ENCODE measurements at regions not wholly inside any gene's neighbourhood (a gene's known extent, or its start where the extent isn't known, plus 50 kb on each side); places are given as distances from the start of the nearest gene placed in this dataset.

- Histone ChIP-seq H3K9me3 (ENCODE audit: control insufficient read depth, insufficient read depth, low read depth, low read length) (no peaks in the 10 kb centered on the region), H3K27me3 (ENCODE audit: control insufficient read depth, insufficient read depth, low read length) (no peaks in the 10 kb centered on the region), H4K20me1 (ENCODE audit: control insufficient read depth, extremely low read depth, insufficient read depth, low read length) (no peaks in the 10 kb centered on the region), H3K4me1 (ENCODE audit: control insufficient read depth, extremely low read depth, insufficient read depth, low read length) (no peaks in the 10 kb centered on the region), H3K4me2 (ENCODE audit: extremely low read depth, insufficient read depth, low read length) (no peak overlapping the region), H3K9ac (ENCODE audit: insufficient read depth, low read length) (no peak overlapping the region), H3K79me2 (ENCODE audit: control insufficient read depth, insufficient read depth, low read length) (no peaks in the 10 kb centered on the region), H3K4me3 (replicated peaks in 1 of 4; ENCODE audit: control extremely low read depth in 1 of 4, insufficient read depth in 1 of 4, low read depth in 3 of 4, low read length in 4 of 4) (no peak overlapping the region), H2AFZ (ENCODE audit: low read length) (no peak overlapping the region), H3K27ac (ENCODE audit: insufficient read depth, low read length) (no peak overlapping the region), H3K36me3 (ENCODE audit: control insufficient read depth, insufficient read depth, low read length) (no peaks in the 10 kb centered on the region)
- TF ChIP-seq CTCF (conservative IDR thresholded peaks at IDR 0.05 in 1 of 2, IDR thresholded peaks at IDR 0.05 in 1 of 2; ENCODE audit: low read depth in 1 of 2, low read length in 2 of 2) (no peak), EZH2 (IDR thresholded peaks at IDR 0.05; ENCODE audit: low read length, missing control alignments) (no peak)
- DNase-seq (ENCODE audit: low read depth in 2 of 2) = no peak
Measured at GRCh38 chr15:54960266-54960665, 236.5 kb downstream of the RSL24D1 start.

GRCh38 chr15:54941417-54941816, 255.3 kb downstream of the RSL24D1 start:
- no peak for DNase-seq (ENCODE audit: low read depth in 2 of 2)
- Histone ChIP-seq H3K9me3 (ENCODE audit: control insufficient read depth, insufficient read depth, low read depth, low read length) (no peaks in the 10 kb centered on the region), H3K36me3 (ENCODE audit: control insufficient read depth, insufficient read depth, low read length) (no peaks in the 10 kb centered on the region), H3K79me2 (ENCODE audit: control insufficient read depth, insufficient read depth, low read length) (no peaks in the 10 kb centered on the region), H4K20me1 (ENCODE audit: control insufficient read depth, extremely low read depth, insufficient read depth, low read length) (no peaks in the 10 kb centered on the region), H3K4me1 (ENCODE audit: control insufficient read depth, extremely low read depth, insufficient read depth, low read length) (no peaks in the 10 kb centered on the region), H3K4me3 (replicated peaks in 1 of 4; ENCODE audit: control extremely low read depth in 1 of 4, insufficient read depth in 1 of 4, low read depth in 3 of 4, low read length in 4 of 4) (no peak overlapping the region), H2AFZ (ENCODE audit: low read length) (no peak overlapping the region), H3K27ac (ENCODE audit: insufficient read depth, low read length) (no peak overlapping the region), H3K9ac (ENCODE audit: insufficient read depth, low read length) (no peak overlapping the region), H3K4me2 (ENCODE audit: extremely low read depth, insufficient read depth, low read length) (no peak overlapping the region), H3K27me3 (ENCODE audit: control insufficient read depth, insufficient read depth, low read length) (no peaks in the 10 kb centered on the region)
- TF ChIP-seq EZH2 (IDR thresholded peaks at IDR 0.05; ENCODE audit: low read length, missing control alignments) = no peak
- TF ChIP-seq CTCF (conservative IDR thresholded peaks at IDR 0.05 in 1 of 2, IDR thresholded peaks at IDR 0.05 in 1 of 2; ENCODE audit: low read depth in 1 of 2, low read length in 2 of 2) = no peak

DNA sequence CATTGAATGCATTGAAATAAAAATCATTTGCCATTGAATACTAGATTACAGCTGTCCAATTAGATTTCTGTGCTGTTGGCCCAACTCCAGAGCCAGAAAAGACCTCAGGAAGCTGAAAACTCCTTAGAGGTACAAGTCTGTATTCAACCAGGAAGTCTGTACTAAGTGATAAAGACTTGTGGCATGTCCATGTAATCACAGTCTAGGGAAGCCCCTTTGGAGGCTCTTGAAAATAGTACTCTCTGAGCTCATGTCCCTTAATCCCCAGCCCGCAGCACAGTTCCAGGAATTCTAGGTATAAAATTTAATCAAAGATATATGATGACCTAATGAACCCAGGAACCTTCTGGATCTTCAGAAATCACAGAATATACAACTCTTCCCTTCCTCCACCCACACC, 279.4 kb downstream of the RSL24D1 start:
- H3K4me1 ChIP-seq (ENCODE audit: control insufficient read depth, extremely low read depth, insufficient read depth, low read length) = no peaks in the 10 kb centered on the region
- H3K79me2 ChIP-seq (ENCODE audit: control insufficient read depth, insufficient read depth, low read length) = no peaks in the 10 kb centered on the region
- H3K27me3 ChIP-seq (ENCODE audit: control insufficient read depth, insufficient read depth, low read length) = no peaks in the 10 kb centered on the region
- H2AFZ ChIP-seq (ENCODE audit: low read length) = no peak overlapping the region
- H3K4me2 ChIP-seq (ENCODE audit: extremely low read depth, insufficient read depth, low read length) = no peak overlapping the region
- no peaks in the 10 kb centered on the region for H3K9me3 ChIP-seq (ENCODE audit: control insufficient read depth, insufficient read depth, low read depth, low read length)
- DNase-seq (ENCODE audit: low read depth in 2 of 2) = no peak
- no peak overlapping the region for H3K27ac ChIP-seq (ENCODE audit: insufficient read depth, low read length)
- no peaks in the 10 kb centered on the region for H4K20me1 ChIP-seq (ENCODE audit: control insufficient read depth, extremely low read depth, insufficient read depth, low read length)
- TF ChIP-seq EZH2 (IDR thresholded peaks at IDR 0.05; ENCODE audit: low read length, missing control alignments) = no peak
- TF ChIP-seq CTCF (conservative IDR thresholded peaks at IDR 0.05 in 1 of 2, IDR thresholded peaks at IDR 0.05 in 1 of 2; ENCODE audit: low read depth in 1 of 2, low read length in 2 of 2) = no peak
- no peak overlapping the region for H3K9ac ChIP-seq (ENCODE audit: insufficient read depth, low read length)
- no peak overlapping the region for H3K4me3 ChIP-seq (replicated peaks in 1 of 4; ENCODE audit: control extremely low read depth in 1 of 4, insufficient read depth in 1 of 4, low read depth in 3 of 4, low read length in 4 of 4)
- H3K36me3 ChIP-seq (ENCODE audit: control insufficient read depth, insufficient read depth, low read length) = no peaks in the 10 kb centered on the region

Measured in fibroblast of lung (primary cell).